Adrenal gland (tissue), 5 donors: ENCODE measurements at regions not wholly inside any gene's neighbourhood (a gene's known extent, or its start where the extent isn't known, plus 50 kb on each side); places are given as distances from the start of the nearest gene placed in this dataset.

Experiments
- POLR2A ChIP-seq, 2 donors: fragments of 450-650 bp; IDR thresholded peaks; one replicate each; pipeline ENCODE4 v1.6.1; 2017; ENCODE audit warnings: antibody characterized with exemption in 2 of 2, mild to moderate bottlenecking in 2 of 2, moderate library complexity in 1 of 2
- TF ChIP-seq, protein P1 (sequence below), 6 experiments: fragments of 450-650 bp in 4 of 6; fragments of 200-600 bp in 2 of 6; sonication (generic) in 1 of 6; IDR thresholded peaks; 1 replicate in 5 of 6; 2 replicates in 1 of 6; pipeline versions ENCODE4 v1.5.1 to v1.8.0; 2016 to 2021; ENCODE audit warnings: antibody characterized with exemption in 6 of 6, mild to moderate bottlenecking in 2 of 6, moderate library complexity in 1 of 6
- donor health status: DM: no; HTN: no; CAD: no.

DNA sequence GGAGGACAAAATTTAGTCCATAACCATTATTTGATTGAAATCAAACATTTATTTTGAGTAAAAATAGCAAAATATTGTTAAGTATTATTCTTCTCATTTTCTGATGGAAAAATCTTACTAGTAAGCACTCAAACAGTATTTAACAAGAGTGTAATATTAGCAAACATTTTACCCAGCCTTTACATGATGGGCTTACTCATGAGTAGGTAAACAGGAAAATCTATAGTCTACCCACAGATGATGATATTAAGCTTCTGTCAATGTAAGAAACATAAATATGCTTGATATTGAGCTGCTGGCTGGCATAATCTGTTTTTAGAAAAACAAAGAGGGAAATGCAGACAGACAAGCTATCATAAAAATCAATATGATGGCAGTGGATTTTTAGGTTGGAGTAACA, 418.5 kb upstream of the COX7C start:
- TF ChIP-seq, protein P1, sequence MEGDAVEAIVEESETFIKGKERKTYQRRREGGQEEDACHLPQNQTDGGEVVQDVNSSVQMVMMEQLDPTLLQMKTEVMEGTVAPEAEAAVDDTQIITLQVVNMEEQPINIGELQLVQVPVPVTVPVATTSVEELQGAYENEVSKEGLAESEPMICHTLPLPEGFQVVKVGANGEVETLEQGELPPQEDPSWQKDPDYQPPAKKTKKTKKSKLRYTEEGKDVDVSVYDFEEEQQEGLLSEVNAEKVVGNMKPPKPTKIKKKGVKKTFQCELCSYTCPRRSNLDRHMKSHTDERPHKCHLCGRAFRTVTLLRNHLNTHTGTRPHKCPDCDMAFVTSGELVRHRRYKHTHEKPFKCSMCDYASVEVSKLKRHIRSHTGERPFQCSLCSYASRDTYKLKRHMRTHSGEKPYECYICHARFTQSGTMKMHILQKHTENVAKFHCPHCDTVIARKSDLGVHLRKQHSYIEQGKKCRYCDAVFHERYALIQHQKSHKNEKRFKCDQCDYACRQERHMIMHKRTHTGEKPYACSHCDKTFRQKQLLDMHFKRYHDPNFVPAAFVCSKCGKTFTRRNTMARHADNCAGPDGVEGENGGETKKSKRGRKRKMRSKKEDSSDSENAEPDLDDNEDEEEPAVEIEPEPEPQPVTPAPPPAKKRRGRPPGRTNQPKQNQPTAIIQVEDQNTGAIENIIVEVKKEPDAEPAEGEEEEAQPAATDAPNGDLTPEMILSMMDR (IDR thresholded peaks at IDR 0.05) = no peak
- no peak for TF ChIP-seq POLR2A (IDR thresholded peaks at IDR 0.05)
